Fibroblast of skin of back (primary cell): ENCODE measurements at regions not wholly inside any gene's neighbourhood (a gene's known extent, or its start where the extent isn't known, plus 50 kb on each side); places are given as distances from the start of the nearest gene placed in this dataset.
"Not testable (repeated sequence)": the region's sequence is repeated elsewhere in the genome, so short reads cannot be mapped to it uniquely, and the experiment has no call there.

ENCODE experiments used
- DNase-seq: peaks from one replicate; pipeline ENCODE4 v3.0.0-alpha.2; 2013

GRCh38 chr11:44417731-44418455 is 108.0 kb upstream of the ALX4 start:
- no peak for DNase-seq

- no peak for DNase-seq
Measured at GRCh38 chr11:44418456-44418830, 108.5 kb upstream of the ALX4 start.

- no peak for DNase-seq
Measured at GRCh38 chr11:44421090-44421675, 111.2 kb upstream of the ALX4 start.

- DNase-seq, result no peak
Measured at GRCh38 chr11:44423289-44423688, 113.3 kb upstream of the ALX4 start.

- DNase-seq, result no peak
Measured at GRCh38 chr11:44424841-44425240, 114.9 kb upstream of the ALX4 start.

- DNase-seq, result no peak
Measured at GRCh38 chr11:44426119-44426518, 116.2 kb upstream of the ALX4 start.

GRCh38 chr11:44426958-44427357 is 117.0 kb upstream of the ALX4 start:
- no peak for DNase-seq

- DNase-seq, result no peak
Measured at GRCh38 chr11:44427432-44427831, 117.5 kb upstream of the ALX4 start.

GRCh38 chr11:44430140-44430539 is 120.2 kb upstream of the ALX4 start:
- no peak for DNase-seq

- DNase-seq, result no peak
Measured at GRCh38 chr11:44434191-44434590, 124.3 kb upstream of the ALX4 start.

- no peak for DNase-seq
Measured at GRCh38 chr11:44437122-44437521, 127.2 kb upstream of the ALX4 start.

- not testable (repeated sequence) for DNase-seq
Measured at GRCh38 chr11:44442893-44443673, 122.4 kb upstream of the CD82 start.

GRCh38 chr11:44443836-44444769 is 121.4 kb upstream of the CD82 start:
- DNase-seq, result no peak

GRCh38 chr11:44444770-44445321 is 120.6 kb upstream of the CD82 start:
- no peak for DNase-seq

- DNase-seq, result no peak
Measured at GRCh38 chr11:44445500-44446365, 119.7 kb upstream of the CD82 start.

GRCh38 chr11:44446366-44446762 is 119.1 kb upstream of the CD82 start:
- no peak for DNase-seq

GRCh38 chr11:44446996-44447771 is 118.3 kb upstream of the CD82 start:
- no peak for DNase-seq

GRCh38 chr11:44450295-44450932 is 115.0 kb upstream of the CD82 start:
- no peak for DNase-seq

GRCh38 chr11:44451706-44452105 is 113.8 kb upstream of the CD82 start:
- DNase-seq, result no peak
